ENCODE measurements at regions not wholly inside any gene's neighbourhood (a gene's known extent, or its start where the extent isn't known, plus 50 kb on each side); places are given as distances from the start of the nearest gene placed in this dataset.

DNA sequence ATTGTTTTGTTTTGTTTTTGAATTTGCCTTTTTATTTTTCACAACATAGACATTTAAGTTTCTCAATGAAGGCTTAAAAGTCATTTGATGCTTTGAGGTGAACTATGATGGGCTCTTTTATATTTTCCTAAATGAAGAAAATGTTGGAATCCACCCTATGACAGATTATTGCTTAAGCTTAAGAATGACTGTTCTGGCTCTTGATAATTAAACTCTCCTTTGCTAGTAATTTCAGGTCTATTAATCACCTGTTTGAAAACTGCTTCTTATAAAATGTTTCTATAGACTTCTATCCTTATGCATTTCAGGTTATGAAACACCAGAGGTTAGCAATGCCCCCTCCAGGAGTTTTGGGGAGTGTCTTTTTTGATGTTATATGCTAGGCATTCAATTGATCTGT lies 424.1 kb upstream of the DYNLRB2 start:
- no peak overlapping the region for H3K27ac Mint-ChIP-seq (ENCODE audit: unreplicated experiment)
- no peaks in the 10 kb centered on the region for H3K4me1 Mint-ChIP-seq (ENCODE audit: low read depth)
- no peak for TF ChIP-seq CTCF (IDR thresholded peaks at IDR 0.05)
- no peak overlapping the region for H3K4me3 Mint-ChIP-seq (ENCODE audit: unreplicated experiment)
- H3K9me3 Mint-ChIP-seq (ENCODE audit: low read depth): peaks cover 11% of the 10 kb centered on the region
- no peak for DNase-seq (ENCODE audit: low spot score)
- H3K27me3 Mint-ChIP-seq (ENCODE audit: low read depth): peaks cover 20% of the 10 kb centered on the region
- H3K36me3 Mint-ChIP-seq (ENCODE audit: low read depth): peaks cover 1% of the 10 kb centered on the region

- H3K36me3 Mint-ChIP-seq (ENCODE audit: low read depth): peaks cover 1% of the 10 kb centered on the region
- H3K4me3 Mint-ChIP-seq (ENCODE audit: unreplicated experiment): no peak overlapping the region
- peaks cover 11% of the 10 kb centered on the region for H3K9me3 Mint-ChIP-seq (ENCODE audit: low read depth)
- peaks cover 18% of the 10 kb centered on the region for H3K27me3 Mint-ChIP-seq (ENCODE audit: low read depth)
- TF ChIP-seq CTCF (IDR thresholded peaks at IDR 0.05): no peak
- H3K4me1 Mint-ChIP-seq (ENCODE audit: low read depth): no peaks in the 10 kb centered on the region
- DNase-seq (ENCODE audit: low spot score): no peak
- H3K27ac Mint-ChIP-seq (ENCODE audit: unreplicated experiment): no peak overlapping the region
Observed at GRCh38 chr16:80114699-80115098, 426.1 kb upstream of the DYNLRB2 start.

GRCh38 chr16:80113873-80114574 lies 426.8 kb upstream of the DYNLRB2 start:
- Mint-ChIP-seq H3K4me3 (ENCODE audit: unreplicated experiment) (no peak overlapping the region), H3K27me3 (ENCODE audit: low read depth) (peaks cover 15% of the 10 kb centered on the region), H3K36me3 (ENCODE audit: low read depth) (peaks cover 1% of the 10 kb centered on the region), H3K9me3 (ENCODE audit: low read depth) (peaks cover 11% of the 10 kb centered on the region), H3K27ac (ENCODE audit: unreplicated experiment) (no peak overlapping the region), H3K4me1 (ENCODE audit: low read depth) (no peaks in the 10 kb centered on the region)
- no peak for DNase-seq (ENCODE audit: low spot score)
- TF ChIP-seq CTCF (IDR thresholded peaks at IDR 0.05): no peak

DNA sequence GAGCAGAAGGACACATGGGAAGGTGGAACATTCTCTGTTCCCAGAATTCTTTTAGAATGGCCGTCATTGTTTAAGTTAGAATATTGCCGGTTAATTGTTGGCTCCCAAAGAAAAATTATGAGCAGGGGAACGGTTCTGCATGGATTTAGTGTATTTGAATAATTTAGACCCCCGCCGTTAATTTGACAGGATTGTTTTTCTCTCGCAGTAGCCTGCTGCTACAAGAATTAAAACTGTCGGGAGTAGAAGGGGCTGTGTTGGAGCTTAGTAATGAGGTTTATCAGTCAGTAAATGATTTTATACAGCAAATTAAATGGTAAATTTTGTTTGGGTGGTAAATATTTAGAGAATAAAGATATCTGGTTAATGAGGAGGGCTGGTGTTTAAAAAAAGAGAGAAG lies 431.2 kb upstream of the DYNLRB2 start:
- H3K4me1 Mint-ChIP-seq (ENCODE audit: low read depth): no peaks in the 10 kb centered on the region
- H3K27me3 Mint-ChIP-seq (ENCODE audit: low read depth): peaks cover 10% of the 10 kb centered on the region
- TF ChIP-seq CTCF (IDR thresholded peaks at IDR 0.05): no peak
- no peak overlapping the region for H3K4me3 Mint-ChIP-seq (ENCODE audit: unreplicated experiment)
- H3K9me3 Mint-ChIP-seq (ENCODE audit: low read depth): peaks cover 10% of the 10 kb centered on the region
- H3K36me3 Mint-ChIP-seq (ENCODE audit: low read depth): peaks cover 1% of the 10 kb centered on the region
- no peak overlapping the region for H3K27ac Mint-ChIP-seq (ENCODE audit: unreplicated experiment)
- no peak for DNase-seq (ENCODE audit: low spot score)

- peaks cover under 1% of the 10 kb centered on the region for H3K36me3 Mint-ChIP-seq (ENCODE audit: low read depth)
- peaks cover 10% of the 10 kb centered on the region for H3K27me3 Mint-ChIP-seq (ENCODE audit: low read depth)
- no peak for TF ChIP-seq CTCF (IDR thresholded peaks at IDR 0.05)
- peaks cover 9% of the 10 kb centered on the region for H3K9me3 Mint-ChIP-seq (ENCODE audit: low read depth)
- no peak overlapping the region for H3K27ac Mint-ChIP-seq (ENCODE audit: unreplicated experiment)
- no peaks in the 10 kb centered on the region for H3K4me1 Mint-ChIP-seq (ENCODE audit: low read depth)
- DNase-seq (ENCODE audit: low spot score): no peak
- no peak overlapping the region for H3K4me3 Mint-ChIP-seq (ENCODE audit: unreplicated experiment)
Observed at GRCh38 chr16:80107900-80108299, 432.9 kb upstream of the DYNLRB2 start.
